ENCODE measurements at regions not wholly inside any gene's neighbourhood (a gene's known extent, or its start where the extent isn't known, plus 50 kb on each side); places are given as distances from the start of the nearest gene placed in this dataset.

DNA sequence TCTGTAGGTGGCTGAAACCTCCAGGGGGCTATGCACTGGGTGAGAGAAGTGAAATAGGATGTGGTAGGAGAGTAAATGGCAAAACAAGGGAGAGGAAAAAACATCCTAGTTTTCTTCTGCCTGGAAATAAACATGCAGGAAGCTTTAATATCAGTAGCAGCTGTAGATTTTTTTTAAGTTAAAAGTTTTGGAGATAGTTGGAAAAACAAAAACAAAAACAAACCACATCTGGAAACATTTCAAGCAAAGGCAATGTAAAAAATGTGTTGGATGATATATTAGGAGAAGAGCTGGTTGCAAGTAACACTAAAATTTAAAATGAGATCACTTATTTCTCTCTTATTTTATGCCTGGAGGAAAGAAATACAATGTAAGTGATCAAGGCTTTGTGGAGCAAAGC lies 388.0 kb downstream of the SPRY1 start:
- no peaks in the 10 kb centered on the region for H3K27me3 ChIP-seq (ENCODE audit: low read depth)
- TF ChIP-seq, protein P1, sequence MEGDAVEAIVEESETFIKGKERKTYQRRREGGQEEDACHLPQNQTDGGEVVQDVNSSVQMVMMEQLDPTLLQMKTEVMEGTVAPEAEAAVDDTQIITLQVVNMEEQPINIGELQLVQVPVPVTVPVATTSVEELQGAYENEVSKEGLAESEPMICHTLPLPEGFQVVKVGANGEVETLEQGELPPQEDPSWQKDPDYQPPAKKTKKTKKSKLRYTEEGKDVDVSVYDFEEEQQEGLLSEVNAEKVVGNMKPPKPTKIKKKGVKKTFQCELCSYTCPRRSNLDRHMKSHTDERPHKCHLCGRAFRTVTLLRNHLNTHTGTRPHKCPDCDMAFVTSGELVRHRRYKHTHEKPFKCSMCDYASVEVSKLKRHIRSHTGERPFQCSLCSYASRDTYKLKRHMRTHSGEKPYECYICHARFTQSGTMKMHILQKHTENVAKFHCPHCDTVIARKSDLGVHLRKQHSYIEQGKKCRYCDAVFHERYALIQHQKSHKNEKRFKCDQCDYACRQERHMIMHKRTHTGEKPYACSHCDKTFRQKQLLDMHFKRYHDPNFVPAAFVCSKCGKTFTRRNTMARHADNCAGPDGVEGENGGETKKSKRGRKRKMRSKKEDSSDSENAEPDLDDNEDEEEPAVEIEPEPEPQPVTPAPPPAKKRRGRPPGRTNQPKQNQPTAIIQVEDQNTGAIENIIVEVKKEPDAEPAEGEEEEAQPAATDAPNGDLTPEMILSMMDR (IDR thresholded peaks at IDR 0.05), result no peak
- no peaks in the 10 kb centered on the region for H3K9me3 ChIP-seq
- DNase-seq (no peak), ATAC-seq (no peak)
- peaks cover 12% of the 10 kb centered on the region for H3K4me1 ChIP-seq
- intact Hi-C loops (cut with DNase I), result no loop called here
- no peaks in the 10 kb centered on the region for H3K36me3 ChIP-seq
- peak overlapping the region; percentile 66 for H3K27ac ChIP-seq
- no peak overlapping the region for H3K4me3 ChIP-seq

DNA sequence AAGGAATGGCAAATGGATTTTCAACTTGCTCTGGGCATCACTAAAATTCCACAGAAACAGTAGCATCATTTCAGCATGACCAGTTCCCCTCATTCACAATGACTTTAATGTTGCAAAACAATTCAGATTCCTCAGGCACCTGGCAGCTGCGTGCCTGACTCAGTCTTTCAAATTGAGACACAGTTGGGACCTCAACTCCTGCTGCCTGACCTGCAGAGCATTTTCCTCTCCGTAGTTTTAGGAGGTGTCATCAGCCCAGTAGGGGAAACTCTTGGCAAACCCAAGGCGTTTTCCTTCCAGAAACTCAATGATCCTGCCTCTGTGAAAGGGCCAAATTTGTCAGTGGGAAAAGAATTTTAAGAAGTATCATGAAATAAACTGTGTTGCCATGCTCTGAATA lies 388.9 kb downstream of the SPRY1 start:
- Histone ChIP-seq H3K36me3 (no peaks in the 10 kb centered on the region), H3K9me3 (no peaks in the 10 kb centered on the region), H3K27me3 (ENCODE audit: low read depth) (no peaks in the 10 kb centered on the region), H3K27ac (peak overlapping the region; percentile 66), H3K4me3 (no peak overlapping the region), H3K4me1 (peaks cover 12% of the 10 kb centered on the region)
- ATAC-seq (peak; percentile 19 to 49), DNase-seq (no peak)
- intact Hi-C loops (cut with DNase I), result no loop called here
- TF ChIP-seq, protein P1 (IDR thresholded peaks at IDR 0.05), result no peak

DNA sequence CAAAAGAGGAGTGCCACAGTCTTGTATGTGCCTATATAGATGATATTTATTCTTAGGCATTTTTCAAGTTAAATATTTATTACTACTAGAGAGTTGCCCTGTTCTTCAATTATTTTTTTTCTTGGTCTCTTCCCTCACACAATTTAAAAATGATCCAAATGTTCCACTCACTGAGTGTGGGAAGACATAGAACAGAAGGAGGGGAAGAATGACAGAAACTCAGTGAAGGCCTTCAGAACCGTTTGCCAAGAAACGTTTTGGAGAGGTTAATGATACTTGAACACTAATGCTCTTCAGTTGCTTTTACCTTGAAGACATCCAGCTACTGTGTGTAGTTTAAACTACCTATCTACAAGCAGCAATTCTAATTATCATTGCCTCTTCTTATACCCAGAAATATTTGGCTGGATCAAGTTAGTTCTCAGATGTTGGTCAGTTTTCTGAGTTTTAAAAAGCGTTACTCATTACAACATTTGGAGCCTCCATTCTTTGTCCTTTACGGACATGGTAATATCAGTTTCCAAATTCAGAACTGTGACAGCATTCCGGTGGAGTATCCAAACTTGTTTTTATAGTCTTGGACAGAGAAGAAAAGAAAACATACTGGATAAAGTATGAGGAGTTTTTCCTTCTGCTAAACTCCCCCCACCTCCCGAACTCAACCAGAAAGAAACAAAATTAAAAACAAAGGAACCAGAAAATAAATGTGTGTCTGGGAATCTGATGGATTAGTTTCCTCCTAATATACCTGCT lies 389.7 kb downstream of the SPRY1 start:
- Histone ChIP-seq H3K4me1 (peaks cover 12% of the 10 kb centered on the region), H3K9me3 (no peaks in the 10 kb centered on the region), H3K36me3 (no peaks in the 10 kb centered on the region), H3K27me3 (ENCODE audit: low read depth) (no peaks in the 10 kb centered on the region), H3K27ac (peak overlapping the region; percentile 66), H3K4me3 (no peak overlapping the region)
- DNase-seq, result no peak
- TF ChIP-seq, protein P1 (IDR thresholded peaks at IDR 0.05), result no peak
- ATAC-seq, result peak in 1 of 2 donors; percentile 54
- intact Hi-C loops (cut with DNase I), result no loop called here

DNA sequence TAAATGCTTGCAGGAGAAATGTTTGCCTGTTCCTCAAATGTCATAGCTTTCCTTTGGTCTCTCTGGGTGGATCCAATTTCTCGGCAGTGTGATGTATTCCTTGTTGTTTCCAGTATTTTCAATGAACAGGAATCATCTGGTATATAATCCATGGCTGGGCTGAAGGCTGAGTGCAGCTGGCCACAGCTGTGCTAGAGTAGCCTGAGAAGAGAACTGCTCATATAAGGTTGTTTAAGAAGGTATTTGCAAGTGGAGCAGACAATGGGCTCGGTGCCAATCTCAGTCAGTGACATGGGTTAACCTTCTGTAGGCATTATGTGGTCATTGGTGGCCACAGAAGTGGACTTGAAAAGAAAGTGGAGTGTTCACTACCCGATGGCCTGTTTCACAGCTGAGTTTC lies 390.3 kb downstream of the SPRY1 start:
- peak; percentile 51 to 54 for ATAC-seq
- intact Hi-C loops (cut with DNase I), result no loop called here
- H3K27ac ChIP-seq, result peak overlapping the region; percentile 66

DNA sequence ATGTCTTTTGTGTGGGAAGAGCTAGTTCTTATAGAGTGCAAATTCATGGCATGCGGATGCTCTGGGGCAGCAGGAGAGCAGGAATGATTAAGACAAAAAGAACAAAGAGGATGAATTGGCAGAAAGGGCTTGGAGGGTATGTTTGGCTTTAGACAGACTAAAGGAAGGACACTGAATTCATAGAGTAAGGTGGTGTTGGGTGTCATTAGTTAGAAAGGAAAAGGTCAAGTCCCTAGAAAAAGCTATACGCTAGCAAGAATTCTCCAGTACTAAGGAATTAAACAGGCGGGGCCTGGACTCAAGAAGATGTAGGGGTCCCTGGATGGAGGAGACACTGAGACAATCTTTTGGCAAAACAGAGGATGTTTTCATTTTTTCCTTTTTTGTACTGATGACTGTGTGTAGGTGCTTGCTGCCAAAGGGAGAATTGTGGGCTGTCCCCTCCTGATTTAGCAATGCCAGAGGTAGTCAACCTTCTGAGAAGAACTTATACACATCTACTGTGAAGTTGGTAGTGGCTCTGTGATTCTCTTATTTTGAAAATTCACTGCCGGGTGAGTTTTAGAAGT lies 391.0 kb downstream of the SPRY1 start:
- ATAC-seq (no peak), DNase-seq (no peak)
- H3K9me3 ChIP-seq, result no peaks in the 10 kb centered on the region
- peaks cover 12% of the 10 kb centered on the region for H3K4me1 ChIP-seq
- TF ChIP-seq, protein P1 (IDR thresholded peaks at IDR 0.05), result no peak
- intact Hi-C loops (cut with DNase I), result no loop called here
- no peaks in the 10 kb centered on the region for H3K36me3 ChIP-seq
- H3K27me3 ChIP-seq (ENCODE audit: low read depth), result no peaks in the 10 kb centered on the region
- H3K27ac ChIP-seq, result peak overlapping the region; percentile 66
- H3K4me3 ChIP-seq, result no peak overlapping the region

More for the DNA sequence above, 390.3 kb downstream of the SPRY1 start:
- peak; percentile 49 for DNase-seq
- H3K9me3 ChIP-seq, result no peaks in the 10 kb centered on the region
- TF ChIP-seq, protein P1 (IDR thresholded peaks at IDR 0.05), result no peak
- no peaks in the 10 kb centered on the region for H3K36me3 ChIP-seq
- H3K4me1 ChIP-seq, result peaks cover 12% of the 10 kb centered on the region
- no peak overlapping the region for H3K4me3 ChIP-seq
- H3K27me3 ChIP-seq (ENCODE audit: low read depth), result no peaks in the 10 kb centered on the region

All from lower lobe of right lung (tissue), 2 donors.